Heart left ventricle (tissue), 16 donors: ENCODE measurements at regions not wholly inside any gene's neighbourhood (a gene's known extent, or its start where the extent isn't known, plus 50 kb on each side); places are given as distances from the start of the nearest gene placed in this dataset.

Source experiments
- ATAC-seq, 4 donors: fragments of 200-7000 bp; cut with Tn5 transposase; one replicate each; pipeline ENCODE4 v1.9.1; 2020 to 2022; ENCODE audit warnings: moderate library complexity in 4 of 4, mild to moderate bottlenecking in 3 of 4, moderate number of reproducible peaks in 1 of 4
- DNase-seq, 5 donors: peaks; one replicate each; pipeline ENCODE4 v3.0.0-alpha.2; 2020
- H3K27ac ChIP-seq, 12 donors: fragments of 200-600 bp; sonication (generic) in 4 of 12; one replicate each; pipeline versions ENCODE4 v1.5.0 to v1.8.0; 2016 to 2022; ENCODE audit warnings: mild to moderate bottlenecking in 2 of 12
- H3K27me3 ChIP-seq, 9 donors: fragments of 200-600 bp; sonication (generic) in 2 of 9; one replicate each; pipeline versions ENCODE4 v1.5.1 to v1.8.0; 2016 to 2022; ENCODE audit warnings: mild to moderate bottlenecking in 3 of 9
- H3K36me3 ChIP-seq, 9 donors: fragments of 200-600 bp; sonication (generic) in 2 of 9; one replicate each; pipeline versions ENCODE4 v1.5.0 to v1.8.0; 2018 to 2022; ENCODE audit warnings: mild to moderate bottlenecking in 2 of 9
- H3K4me1 ChIP-seq, 12 donors: fragments of 200-600 bp; sonication (generic) in 4 of 12; one replicate each; pipeline versions ENCODE4 v1.5.0 to v1.8.0; 2016 to 2022; ENCODE audit warnings: mild to moderate bottlenecking in 3 of 12
- H3K4me3 ChIP-seq, 12 donors: fragments of 200-600 bp; sonication (generic) in 4 of 12; one replicate each; pipeline versions ENCODE4 v1.5.0 to v1.8.0; 2017 to 2022; ENCODE audit warnings: mild to moderate bottlenecking in 9 of 12, moderate library complexity in 4 of 12
- H3K9me3 ChIP-seq, 12 donors: fragments of 200-600 bp; sonication (generic) in 4 of 12; one replicate each; pipeline versions ENCODE4 v1.5.0 to v1.8.0; 2016 to 2022; ENCODE audit warnings: mild to moderate bottlenecking in 1 of 12
- CTCF ChIP-seq, 12 donors: fragments of 200-600 bp; sonication (generic) in 4 of 12; IDR thresholded peaks; one replicate each; pipeline versions ENCODE4 v1.5.0 to v1.8.0; 2018 to 2022; ENCODE audit warnings: antibody characterized with exemption in 12 of 12, mild to moderate bottlenecking in 5 of 12
- POLR2A ChIP-seq, 2 donors: fragments of 450-650 bp; IDR thresholded peaks; one replicate each; pipeline ENCODE4 v1.6.1; 2017; ENCODE audit warnings: antibody characterized with exemption in 2 of 2, mild to moderate bottlenecking in 2 of 2, moderate library complexity in 2 of 2
- WGBS, 4 donors: extraction: QIAGEN DNeasy Blood & Tissue Kit in 2 of 4; methylation state at CpG; one replicate each; pipeline versions ENCODE4 v1.1.5 to v1.1.7; 2013 to 2018; 5-methylcytosine and 5-hydroxymethylcytosine counted together
- intact Hi-C, 10 donors: fragments of 100-400 bp; cut with DNase I; formaldehyde crosslinking; loops; one replicate each; pipeline versions ENCODE4 v1.11.1 to v1.14.2; 2022
- donor health status: ischemic (EF 13 %, LVEDD 7.1; RV severe dilation, severe dysfunction).
- donor health status: healthy with polysubstance abuse.
- donor health status: DM: no; HTN: yes; CAD: no.
- donor health status: DM: no; HTN: no; CAD: no.
- donor health status: ischemic (EF 25% LVEDD 6.9; RV normal size, moderate dysfunction).
- donor health status: ischemic (EF 25% LVEDD 5.7; RV mildly dilated, moderate dysfunction).
- donor health status: healthy.
- donor health status: DM: yes; HTN: yes; CAD: no.
- donor health status: ischemic (EF 35%, LVEDD 5.7; RV mildly dilated, moderate dysfunction).
- donor health status: nonischemic (EF 11% LVEDD 7.7; RV severe dilation, severe dysfunction).
- donor health status: DM: yes; HTN: yes; CAD: no.
- donor health status: PGD.
- donor health status: ischemic (EF 29% LVEDD 5.4; RV normal size, mild dysfunction).
- donor health status: nonischemic (EF 23%, LVEDD 6.1; RV moderate dilation, normal function).

GRCh38 chr4:10743357-10743756 lies 58.8 kb upstream of the CLNK start:
- intact Hi-C loops = no loop called here
- no peak for ATAC-seq

GRCh38 chr4:10741961-10742699 lies 57.6 kb upstream of the CLNK start:
- no peak overlapping the region for H3K4me3 ChIP-seq
- no peak overlapping the region for H3K27ac ChIP-seq
- ATAC-seq = no peak
- no peaks in the 10 kb centered on the region for H3K36me3 ChIP-seq
- WGBS, 4 donors = 74 to 81% (median 76%) methylated on average over 1 of the region's 1 CpG
- H3K4me1 ChIP-seq = no peaks in the 10 kb centered on the region
- H3K9me3 ChIP-seq = no peaks in the 10 kb centered on the region
- no peak for TF ChIP-seq CTCF (IDR thresholded peaks at IDR 0.05)
- no peak for TF ChIP-seq POLR2A (IDR thresholded peaks at IDR 0.05)
- intact Hi-C loops = no loop called here
- DNase-seq = no peak
- peaks cover 0 to 8% (median 0%) of the 10 kb centered on the region in 9 donors for H3K27me3 ChIP-seq

More at GRCh38 chr4:10743357-10743756, 58.8 kb upstream of the CLNK start:
- Histone ChIP-seq H3K36me3 (no peaks in the 10 kb centered on the region), H3K9me3 (no peaks in the 10 kb centered on the region), H3K4me3 (no peak overlapping the region), H3K4me1 (no peaks in the 10 kb centered on the region), H3K27ac (no peak overlapping the region), H3K27me3 (peaks cover 0 to 8% (median 0%) of the 10 kb centered on the region in 9 donors)
- 71 to 81% (median 75%) methylated on average over 3 of the region's 3 CpGs for WGBS, 4 donors
- no peak for DNase-seq
- TF ChIP-seq CTCF (IDR thresholded peaks at IDR 0.05) (no peak), POLR2A (IDR thresholded peaks at IDR 0.05) (no peak)

GRCh38 chr4:10740891-10741620 lies 56.5 kb upstream of the CLNK start:
- no peaks in the 10 kb centered on the region for H3K36me3 ChIP-seq
- no peak overlapping the region for H3K4me3 ChIP-seq
- no peaks in the 10 kb centered on the region for H3K4me1 ChIP-seq
- intact Hi-C loops = no loop called here
- H3K9me3 ChIP-seq = no peaks in the 10 kb centered on the region
- no peak for DNase-seq
- H3K27me3 ChIP-seq = peaks cover 0 to 8% (median 0%) of the 10 kb centered on the region in 9 donors
- ATAC-seq = no peak
- WGBS, 4 donors = 75 to 76% (median 76%) methylated on average over 4 of the region's 4 CpGs
- H3K27ac ChIP-seq = no peak overlapping the region
- TF ChIP-seq CTCF (IDR thresholded peaks at IDR 0.05) (no peak), POLR2A (IDR thresholded peaks at IDR 0.05) (no peak)

GRCh38 chr4:10740251-10740650 lies 55.7 kb upstream of the CLNK start:
- DNase-seq = no peak
- Histone ChIP-seq H3K9me3 (no peaks in the 10 kb centered on the region), H3K4me1 (no peaks in the 10 kb centered on the region), H3K36me3 (no peaks in the 10 kb centered on the region), H3K4me3 (no peak overlapping the region), H3K27ac (no peak overlapping the region), H3K27me3 (peaks cover 0 to 8% (median 0%) of the 10 kb centered on the region in 9 donors)
- WGBS, 4 donors = 65 to 91% (median 73%) methylated on average over 1 of the region's 1 CpG
- intact Hi-C loops = no loop called here
- ATAC-seq = no peak
- TF ChIP-seq POLR2A (IDR thresholded peaks at IDR 0.05) (no peak), CTCF (IDR thresholded peaks at IDR 0.05) (no peak)
